HL-60 (cell line): ENCODE measurements at regions not wholly inside any gene's neighbourhood (a gene's known extent, or its start where the extent isn't known, plus 50 kb on each side); places are given as distances from the start of the nearest gene placed in this dataset.

ENCODE experiments used
- GABPA ChIP-seq: IDR thresholded peaks from 2 replicates; pipeline ENCODE4 v1.6.1; 2012; ENCODE audit warnings: low read depth
- POLR2AphosphoS5 ChIP-seq: IDR thresholded peaks from 2 replicates; pipeline ENCODE4 v1.6.1; 2012; ENCODE audit warnings: low read depth
- SPI1 ChIP-seq: IDR thresholded peaks from 2 replicates; pipeline ENCODE4 v1.6.1; 2012; ENCODE audit warnings: low read depth, mild to moderate bottlenecking, borderline replicate concordance
- TF ChIP-seq, protein P1 (sequence below): IDR thresholded peaks from one replicate; pipeline ENCODE4 v1.5.1; 2011; ENCODE audit warnings: low read length, control low read depth, inconsistent platforms; ENCODE audit not compliant: insufficient read depth
- TF ChIP-seq, protein P2 (sequence below): IDR thresholded peaks from 2 replicates; pipeline ENCODE4 v1.6.1; 2012; ENCODE audit warnings: low read depth; ENCODE audit not compliant: insufficient replicate concordance

DNA sequence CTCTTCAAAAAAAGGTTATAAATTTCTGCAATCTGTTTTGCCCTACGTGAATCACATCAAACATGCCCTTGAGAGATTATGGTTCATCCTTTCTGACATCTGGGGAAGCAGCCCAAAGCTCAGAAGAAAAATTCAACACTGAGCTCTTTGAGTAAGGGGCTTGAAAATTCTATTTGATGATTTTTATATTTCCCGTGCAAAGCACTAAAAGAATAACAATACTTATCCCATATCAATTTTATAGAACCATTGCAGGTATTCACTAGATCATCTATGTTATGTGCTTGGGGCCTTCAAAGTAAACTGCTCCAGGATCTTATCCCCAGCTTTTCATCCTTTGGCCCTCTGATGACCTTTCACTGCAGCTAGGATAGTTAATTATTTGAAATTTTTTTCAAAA lies 966.9 kb upstream of the CNTN5 start:
- TF ChIP-seq, protein P1, sequence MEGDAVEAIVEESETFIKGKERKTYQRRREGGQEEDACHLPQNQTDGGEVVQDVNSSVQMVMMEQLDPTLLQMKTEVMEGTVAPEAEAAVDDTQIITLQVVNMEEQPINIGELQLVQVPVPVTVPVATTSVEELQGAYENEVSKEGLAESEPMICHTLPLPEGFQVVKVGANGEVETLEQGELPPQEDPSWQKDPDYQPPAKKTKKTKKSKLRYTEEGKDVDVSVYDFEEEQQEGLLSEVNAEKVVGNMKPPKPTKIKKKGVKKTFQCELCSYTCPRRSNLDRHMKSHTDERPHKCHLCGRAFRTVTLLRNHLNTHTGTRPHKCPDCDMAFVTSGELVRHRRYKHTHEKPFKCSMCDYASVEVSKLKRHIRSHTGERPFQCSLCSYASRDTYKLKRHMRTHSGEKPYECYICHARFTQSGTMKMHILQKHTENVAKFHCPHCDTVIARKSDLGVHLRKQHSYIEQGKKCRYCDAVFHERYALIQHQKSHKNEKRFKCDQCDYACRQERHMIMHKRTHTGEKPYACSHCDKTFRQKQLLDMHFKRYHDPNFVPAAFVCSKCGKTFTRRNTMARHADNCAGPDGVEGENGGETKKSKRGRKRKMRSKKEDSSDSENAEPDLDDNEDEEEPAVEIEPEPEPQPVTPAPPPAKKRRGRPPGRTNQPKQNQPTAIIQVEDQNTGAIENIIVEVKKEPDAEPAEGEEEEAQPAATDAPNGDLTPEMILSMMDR, result no peak
- TF ChIP-seq POLR2AphosphoS5, result no peak
- no peak for TF ChIP-seq SPI1
- TF ChIP-seq, protein P2, sequence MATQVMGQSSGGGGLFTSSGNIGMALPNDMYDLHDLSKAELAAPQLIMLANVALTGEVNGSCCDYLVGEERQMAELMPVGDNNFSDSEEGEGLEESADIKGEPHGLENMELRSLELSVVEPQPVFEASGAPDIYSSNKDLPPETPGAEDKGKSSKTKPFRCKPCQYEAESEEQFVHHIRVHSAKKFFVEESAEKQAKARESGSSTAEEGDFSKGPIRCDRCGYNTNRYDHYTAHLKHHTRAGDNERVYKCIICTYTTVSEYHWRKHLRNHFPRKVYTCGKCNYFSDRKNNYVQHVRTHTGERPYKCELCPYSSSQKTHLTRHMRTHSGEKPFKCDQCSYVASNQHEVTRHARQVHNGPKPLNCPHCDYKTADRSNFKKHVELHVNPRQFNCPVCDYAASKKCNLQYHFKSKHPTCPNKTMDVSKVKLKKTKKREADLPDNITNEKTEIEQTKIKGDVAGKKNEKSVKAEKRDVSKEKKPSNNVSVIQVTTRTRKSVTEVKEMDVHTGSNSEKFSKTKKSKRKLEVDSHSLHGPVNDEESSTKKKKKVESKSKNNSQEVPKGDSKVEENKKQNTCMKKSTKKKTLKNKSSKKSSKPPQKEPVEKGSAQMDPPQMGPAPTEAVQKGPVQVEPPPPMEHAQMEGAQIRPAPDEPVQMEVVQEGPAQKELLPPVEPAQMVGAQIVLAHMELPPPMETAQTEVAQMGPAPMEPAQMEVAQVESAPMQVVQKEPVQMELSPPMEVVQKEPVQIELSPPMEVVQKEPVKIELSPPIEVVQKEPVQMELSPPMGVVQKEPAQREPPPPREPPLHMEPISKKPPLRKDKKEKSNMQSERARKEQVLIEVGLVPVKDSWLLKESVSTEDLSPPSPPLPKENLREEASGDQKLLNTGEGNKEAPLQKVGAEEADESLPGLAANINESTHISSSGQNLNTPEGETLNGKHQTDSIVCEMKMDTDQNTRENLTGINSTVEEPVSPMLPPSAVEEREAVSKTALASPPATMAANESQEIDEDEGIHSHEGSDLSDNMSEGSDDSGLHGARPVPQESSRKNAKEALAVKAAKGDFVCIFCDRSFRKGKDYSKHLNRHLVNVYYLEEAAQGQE, result no peak
- TF ChIP-seq GABPA, result no peak
